ENCODE measurements at regions not wholly inside any gene's neighbourhood (a gene's known extent, or its start where the extent isn't known, plus 50 kb on each side); places are given as distances from the start of the nearest gene placed in this dataset.
"Not testable (repeated sequence)": the region's sequence is repeated elsewhere in the genome, so short reads cannot be mapped to it uniquely, and the experiment has no call there.

GRCh38 chr13:23947893-23948292, 50.6 kb upstream of the C1QTNF9B start:
- no peak for DNase-seq

GRCh38 chr13:23949200-23949599, 51.9 kb upstream of the C1QTNF9B start:
- no peak for DNase-seq

GRCh38 chr13:23949736-23950135, 52.4 kb upstream of the C1QTNF9B start:
- no peak for DNase-seq

- no peak for DNase-seq
These were observed 53.6 kb upstream of the C1QTNF9B start for GRCh38 chr13:23950736-23951510.

- DNase-seq = no peak
These were observed 55.5 kb upstream of the C1QTNF9B start for GRCh38 chr13:23952796-23953195.

GRCh38 chr13:23953860-23954512, 56.7 kb upstream of the C1QTNF9B start:
- no peak for DNase-seq

- DNase-seq = no peak
These were observed 57.8 kb upstream of the C1QTNF9B start for GRCh38 chr13:23955064-23955463.

GRCh38 chr13:23956106-23956505, 58.8 kb upstream of the C1QTNF9B start:
- DNase-seq = peak in 1 of 5 experiments; percentile 29

GRCh38 chr13:23957981-23958380, 60.7 kb upstream of the C1QTNF9B start:
- DNase-seq = no peak

- DNase-seq = no peak
These were observed 62.0 kb upstream of the C1QTNF9B start for GRCh38 chr13:23959231-23959862.

- DNase-seq = peak in 1 of 5 experiments; percentile 30
These were observed 63.4 kb upstream of the C1QTNF9B start for GRCh38 chr13:23960566-23961156.

GRCh38 chr13:23963184-23963931, 66.1 kb upstream of the C1QTNF9B start:
- DNase-seq = no peak

- DNase-seq = peak in 1 of 5 experiments; percentile 77
These were observed 66.6 kb upstream of the C1QTNF9B start for GRCh38 chr13:23963947-23964346.

GRCh38 chr13:23965346-23965745, 68.0 kb upstream of the C1QTNF9B start:
- no peak for DNase-seq

- no peak for DNase-seq
These were observed 69.0 kb upstream of the C1QTNF9B start for GRCh38 chr13:23966221-23966690.

- peak in 2 of 5 experiments; percentile 60 to 88 for DNase-seq
These were observed 69.7 kb upstream of the C1QTNF9B start for GRCh38 chr13:23966691-23967615.

- not testable (repeated sequence) for DNase-seq
These were observed 70.5 kb upstream of the C1QTNF9B start for GRCh38 chr13:23967792-23968191.

- DNase-seq = no peak
These were observed 72.3 kb upstream of the C1QTNF9B start for GRCh38 chr13:23969647-23970046.

- DNase-seq = peak in 2 of 5 experiments; percentile 6 to 18
These were observed 82.3 kb upstream of the C1QTNF9B start for GRCh38 chr13:23979361-23980159.

- peak; percentile 60 to 91 (median 77) for DNase-seq
These were observed 82.9 kb upstream of the C1QTNF9B start for GRCh38 chr13:23980160-23980551.

All from T-helper 2 cell (primary cell).